CD1c-positive myeloid dendritic cell (primary cell): ENCODE measurements at regions not wholly inside any gene's neighbourhood (a gene's known extent, or its start where the extent isn't known, plus 50 kb on each side); places are given as distances from the start of the nearest gene placed in this dataset.

Experiments used
- DNase-seq: peaks from one replicate; pipeline ENCODE4 v3.0.0-alpha.2; 2016; ENCODE audit errors: extremely low spot score

DNA sequence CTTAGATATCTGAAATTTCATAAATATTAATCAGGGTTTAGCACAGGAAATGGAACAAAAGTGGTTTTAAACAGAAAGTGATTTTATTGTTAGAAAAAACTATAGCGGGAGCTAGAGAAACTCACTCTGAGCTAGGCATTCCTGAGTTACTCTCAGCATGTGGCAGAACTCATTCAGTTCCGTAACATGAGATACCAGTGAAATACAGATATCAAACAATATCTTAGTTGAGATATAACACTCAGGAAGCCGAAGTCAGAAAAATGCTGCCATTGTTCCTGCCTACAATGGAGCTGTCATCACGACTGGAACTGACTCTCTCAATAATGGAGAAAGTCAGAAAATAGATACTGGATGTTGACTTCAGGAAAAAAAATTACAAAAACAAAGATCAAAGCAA, 1428.7 kb downstream of the PCDH18 start:
- DNase-seq: no peak

GRCh38 chr4:136097676-136098075, 1434.6 kb downstream of the PCDH18 start:
- no peak for DNase-seq

- DNase-seq: no peak
These were observed 1444.0 kb downstream of the PCDH18 start for GRCh38 chr4:136088211-136088867.

GRCh38 chr4:136078976-136079375, 1453.3 kb downstream of the PCDH18 start:
- no peak for DNase-seq

GRCh38 chr4:136056748-136057147, 1475.5 kb downstream of the PCDH18 start:
- DNase-seq: no peak

GRCh38 chr4:136055360-136055759, 1476.9 kb downstream of the PCDH18 start:
- no peak for DNase-seq

DNA sequence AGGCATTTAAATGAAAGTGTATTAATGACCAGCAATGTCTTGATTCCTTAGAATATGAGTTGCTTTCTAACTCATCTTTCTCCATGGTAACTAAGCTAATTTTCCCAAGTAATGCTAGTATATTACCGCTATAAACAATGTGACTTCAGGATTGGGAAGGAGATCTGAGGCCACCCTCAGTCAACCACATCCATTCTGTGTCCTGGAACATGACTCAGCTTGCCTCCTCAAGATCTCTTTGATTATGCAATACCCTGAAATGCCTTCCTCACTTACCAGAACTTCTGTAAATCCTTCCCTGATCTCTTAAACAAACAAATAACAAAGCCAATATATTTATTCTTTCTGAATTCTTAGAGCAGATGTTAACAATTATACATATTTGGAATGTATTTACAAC, 1495.5 kb downstream of the PCDH18 start:
- no peak for DNase-seq

- DNase-seq: no peak
These were observed 1499.9 kb downstream of the PCDH18 start for GRCh38 chr4:136032391-136032790.

DNA sequence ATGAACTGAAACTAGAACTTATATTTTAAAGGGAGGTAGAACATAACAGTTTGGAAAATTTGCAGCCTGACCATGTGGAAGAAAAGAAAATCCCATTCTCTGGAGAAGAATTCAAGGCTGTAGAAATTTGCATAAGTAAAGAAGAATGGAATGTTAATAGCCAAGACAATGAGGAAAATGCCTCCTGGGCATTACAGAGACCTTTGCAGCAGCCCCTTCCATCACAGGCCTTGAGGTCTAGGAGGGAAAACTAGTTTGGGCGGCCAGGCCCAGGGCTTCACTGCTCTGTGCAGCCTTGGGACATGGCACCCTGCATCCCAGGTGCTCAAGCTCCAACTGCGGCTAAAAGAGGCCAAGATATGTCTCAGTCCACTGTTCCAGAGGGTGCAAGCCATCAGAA, 1506.8 kb downstream of the PCDH18 start:
- no peak for DNase-seq

DNA sequence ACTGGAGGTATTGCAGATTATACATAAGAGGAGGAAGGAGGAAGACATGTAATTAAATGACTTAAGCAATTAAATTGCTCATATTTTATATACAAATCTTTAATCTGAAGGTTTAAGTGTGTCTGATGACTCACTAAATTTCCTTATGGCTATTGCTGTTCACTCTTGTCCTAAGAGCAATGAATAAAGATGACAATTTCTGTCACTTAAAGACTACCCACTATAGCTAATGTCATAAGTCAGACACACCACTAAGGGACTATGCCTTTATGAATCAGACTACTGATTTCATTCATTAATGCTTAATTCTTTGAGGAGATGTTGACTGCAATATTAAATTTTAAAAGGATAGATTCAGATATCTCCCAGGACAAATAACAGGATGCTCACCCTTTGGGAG, 1514.7 kb downstream of the PCDH18 start:
- DNase-seq: no peak

- no peak for DNase-seq
These were observed 1520.1 kb downstream of the PCDH18 start for GRCh38 chr4:136012220-136012619.

DNA sequence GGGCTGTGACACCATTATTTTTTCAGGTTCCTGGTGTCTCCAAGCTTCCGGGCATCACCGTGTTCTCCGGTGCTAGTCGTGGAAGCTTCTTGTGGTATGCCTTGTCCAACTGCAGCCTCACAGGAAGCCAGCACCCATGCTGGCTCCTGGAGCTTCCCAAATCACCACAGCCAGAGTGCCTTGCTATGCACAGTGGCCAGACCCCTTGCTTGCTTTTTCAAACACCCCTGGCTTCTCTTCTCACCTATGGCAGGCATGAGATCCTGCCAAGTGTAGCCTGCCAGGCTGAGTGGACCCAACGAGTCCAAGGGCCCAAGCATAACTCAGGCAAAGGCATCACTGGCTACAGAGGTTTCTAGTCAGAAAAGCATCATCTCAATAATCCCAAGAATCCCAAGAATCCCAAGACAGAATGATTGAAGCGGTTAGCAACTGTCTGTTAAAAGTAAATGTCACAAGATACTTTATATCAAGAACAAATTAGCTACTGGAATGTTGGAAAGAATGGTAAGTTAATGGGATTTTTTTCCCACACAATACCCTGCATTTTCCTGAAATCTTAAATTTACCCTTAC, 1522.9 kb downstream of the PCDH18 start:
- no peak for DNase-seq

DNA sequence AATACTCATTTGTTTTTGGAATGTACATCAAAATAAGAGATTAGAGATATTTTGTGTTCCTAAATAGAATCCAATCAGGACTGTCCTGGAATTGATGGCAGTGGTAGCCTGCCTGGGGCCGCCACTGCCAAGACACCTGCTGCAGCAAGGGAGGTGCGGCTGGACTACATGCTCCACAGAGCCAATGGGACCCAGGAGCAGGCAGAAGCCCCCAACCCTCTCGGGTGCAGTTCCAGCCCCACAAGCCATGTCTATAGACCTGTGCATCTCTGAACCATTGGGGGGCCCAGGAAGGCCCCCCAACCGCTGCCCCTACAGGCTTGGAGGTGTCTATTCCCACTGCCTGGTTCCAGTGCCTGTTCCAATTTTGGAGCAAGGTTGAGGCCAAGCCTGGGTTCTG, 1524.3 kb downstream of the PCDH18 start:
- DNase-seq: no peak

DNA sequence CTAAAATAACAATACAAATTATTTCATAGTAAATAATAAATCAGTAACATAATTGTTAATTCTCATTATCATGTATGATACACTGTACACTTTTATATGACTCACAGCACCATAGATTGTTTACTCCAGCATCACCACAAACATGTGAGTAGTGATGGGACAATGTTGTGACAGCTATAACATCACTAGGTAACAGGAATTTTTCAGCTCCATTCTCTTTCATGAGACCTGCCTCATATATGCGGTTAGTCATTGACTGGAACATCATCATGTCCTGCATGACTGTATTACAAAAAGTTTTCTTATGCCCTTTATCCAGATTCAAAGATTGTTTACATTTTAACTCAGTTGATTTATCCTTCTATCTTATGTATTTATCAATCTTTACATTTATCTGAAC, 1530.0 kb downstream of the PCDH18 start:
- no peak for DNase-seq

GRCh38 chr4:136001791-136002190, 1530.5 kb downstream of the PCDH18 start:
- DNase-seq: no peak

DNA sequence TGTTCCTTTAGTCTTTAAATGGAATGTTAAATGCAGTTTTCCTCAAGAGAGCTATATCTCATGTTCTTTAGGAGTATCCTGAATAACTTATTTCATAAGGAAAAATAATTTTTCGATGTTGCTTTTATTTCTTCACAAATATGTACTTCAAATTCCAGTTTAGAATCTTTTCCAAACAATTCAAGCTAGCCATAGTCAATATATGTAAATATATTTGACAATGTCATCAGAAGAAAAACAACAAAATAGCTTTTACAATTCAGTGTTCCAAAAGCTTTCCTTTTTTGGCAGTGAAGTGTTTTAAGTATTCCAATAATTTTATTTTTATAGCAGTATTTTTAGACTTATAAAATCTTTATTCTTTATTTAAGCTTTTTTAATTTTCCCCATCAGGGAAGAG, 1532.0 kb downstream of the PCDH18 start:
- no peak for DNase-seq

GRCh38 chr4:135994360-135994759, 1537.9 kb downstream of the PCDH18 start:
- no peak for DNase-seq

GRCh38 chr4:135976860-135977259, 1555.4 kb downstream of the PCDH18 start:
- no peak for DNase-seq

GRCh38 chr4:135966936-135967335, 1565.4 kb downstream of the PCDH18 start:
- DNase-seq: no peak

GRCh38 chr4:135963009-135963408, 1569.3 kb downstream of the PCDH18 start:
- no peak for DNase-seq

DNA sequence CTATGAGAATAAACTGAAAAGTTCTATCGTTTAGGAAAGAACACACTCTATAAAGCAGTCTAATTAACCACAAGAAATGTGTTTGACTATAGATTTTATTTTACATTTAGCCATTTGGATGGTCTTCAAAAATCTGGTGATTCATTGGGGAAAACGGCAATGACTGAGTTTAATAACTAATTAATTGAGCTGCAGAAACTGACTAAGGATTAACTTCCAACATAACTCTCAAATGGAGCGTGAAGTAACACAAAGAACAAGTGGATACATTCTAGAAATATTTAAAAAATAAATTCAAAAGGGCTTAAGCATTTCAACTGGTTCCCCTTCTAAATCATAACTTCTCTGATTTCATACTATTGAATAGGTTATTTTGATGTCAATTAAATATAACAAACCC, 1582.4 kb downstream of the PCDH18 start:
- no peak for DNase-seq

DNA sequence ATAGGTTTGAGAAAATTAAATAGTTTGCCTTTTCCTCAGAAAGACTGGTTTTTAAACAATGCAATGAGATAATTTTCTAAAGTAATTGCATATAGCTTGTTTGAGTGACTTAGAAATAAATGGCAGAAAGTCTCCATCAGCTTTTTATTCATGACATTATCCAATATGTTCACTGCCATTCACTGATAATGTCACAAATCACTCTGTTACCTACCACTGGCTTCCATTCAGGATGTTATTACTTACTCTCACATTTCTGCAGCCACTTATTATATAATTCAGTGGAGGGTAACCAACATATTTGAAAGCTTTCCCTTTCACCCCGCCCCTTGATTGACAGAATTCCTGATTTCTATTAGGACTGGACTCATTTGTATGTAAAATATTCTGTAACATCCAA, 1583.5 kb downstream of the PCDH18 start:
- DNase-seq: no peak

GRCh38 chr4:135941671-135942070, 1590.6 kb downstream of the PCDH18 start:
- DNase-seq: no peak

GRCh38 chr4:135934026-135934425, 1598.3 kb downstream of the PCDH18 start:
- DNase-seq: no peak
